ENCODE measurements at regions not wholly inside any gene's neighbourhood (a gene's known extent, or its start where the extent isn't known, plus 50 kb on each side); places are given as distances from the start of the nearest gene placed in this dataset.
A peak's percentile ranks its signal among the peaks of the same experiment; 100 is the strongest.

- DNase-seq (ENCODE audit: low read depth): no peak
These were observed 140.8 kb downstream of the IRX1 start for GRCh38 chr5:3736466-3736865.

- peak; percentile 33 for DNase-seq (ENCODE audit: low read depth)
These were observed 141.3 kb downstream of the IRX1 start for GRCh38 chr5:3736926-3737325.

- no peak for DNase-seq (ENCODE audit: low read depth)
These were observed 143.3 kb downstream of the IRX1 start for GRCh38 chr5:3738919-3739318.

GRCh38 chr5:3740546-3741373 lies 145.1 kb downstream of the IRX1 start:
- DNase-seq (ENCODE audit: low read depth): peak; percentile 78

- DNase-seq (ENCODE audit: low read depth): peak; percentile 39
These were observed 145.7 kb downstream of the IRX1 start for GRCh38 chr5:3741374-3741770.

GRCh38 chr5:3742750-3743149 lies 147.1 kb downstream of the IRX1 start:
- DNase-seq (ENCODE audit: low read depth): no peak

- DNase-seq (ENCODE audit: low read depth): no peak
These were observed 156.2 kb downstream of the IRX1 start for GRCh38 chr5:3751846-3752245.

- no peak for DNase-seq (ENCODE audit: low read depth)
These were observed 182.4 kb downstream of the IRX1 start for GRCh38 chr5:3778000-3778550.

GRCh38 chr5:3778945-3779344 lies 183.3 kb downstream of the IRX1 start:
- DNase-seq (ENCODE audit: low read depth): no peak

GRCh38 chr5:3780278-3780677 lies 184.6 kb downstream of the IRX1 start:
- DNase-seq (ENCODE audit: low read depth): no peak

- DNase-seq (ENCODE audit: low read depth): no peak
These were observed 185.3 kb downstream of the IRX1 start for GRCh38 chr5:3780907-3781306.

GRCh38 chr5:3784854-3785253 lies 189.2 kb downstream of the IRX1 start:
- no peak for DNase-seq (ENCODE audit: low read depth)

GRCh38 chr5:3786165-3786564 lies 190.5 kb downstream of the IRX1 start:
- no peak for DNase-seq (ENCODE audit: low read depth)

GRCh38 chr5:3786891-3787430 lies 191.3 kb downstream of the IRX1 start:
- DNase-seq (ENCODE audit: low read depth): no peak

GRCh38 chr5:3787604-3788003 lies 192.0 kb downstream of the IRX1 start:
- no peak for DNase-seq (ENCODE audit: low read depth)

- DNase-seq (ENCODE audit: low read depth): no peak
These were observed 194.0 kb downstream of the IRX1 start for GRCh38 chr5:3789519-3790193.

GRCh38 chr5:3793162-3793561 lies 197.5 kb downstream of the IRX1 start:
- no peak for DNase-seq (ENCODE audit: low read depth)

GRCh38 chr5:3794611-3795010 lies 199.0 kb downstream of the IRX1 start:
- DNase-seq (ENCODE audit: low read depth): no peak

- DNase-seq (ENCODE audit: low read depth): no peak
These were observed 201.1 kb downstream of the IRX1 start for GRCh38 chr5:3796736-3797135.

- DNase-seq (ENCODE audit: low read depth): no peak
These were observed 206.3 kb downstream of the IRX1 start for GRCh38 chr5:3801967-3802366.

- no peak for DNase-seq (ENCODE audit: low read depth)
These were observed 213.8 kb downstream of the IRX1 start for GRCh38 chr5:3809455-3809854.

GRCh38 chr5:3811116-3811515 lies 215.5 kb downstream of the IRX1 start:
- no peak for DNase-seq (ENCODE audit: low read depth)

- DNase-seq (ENCODE audit: low read depth): no peak
These were observed 223.0 kb downstream of the IRX1 start for GRCh38 chr5:3818624-3819023.
